ENCODE measurements at regions not wholly inside any gene's neighbourhood (a gene's known extent, or its start where the extent isn't known, plus 50 kb on each side); places are given as distances from the start of the nearest gene placed in this dataset.

DNA sequence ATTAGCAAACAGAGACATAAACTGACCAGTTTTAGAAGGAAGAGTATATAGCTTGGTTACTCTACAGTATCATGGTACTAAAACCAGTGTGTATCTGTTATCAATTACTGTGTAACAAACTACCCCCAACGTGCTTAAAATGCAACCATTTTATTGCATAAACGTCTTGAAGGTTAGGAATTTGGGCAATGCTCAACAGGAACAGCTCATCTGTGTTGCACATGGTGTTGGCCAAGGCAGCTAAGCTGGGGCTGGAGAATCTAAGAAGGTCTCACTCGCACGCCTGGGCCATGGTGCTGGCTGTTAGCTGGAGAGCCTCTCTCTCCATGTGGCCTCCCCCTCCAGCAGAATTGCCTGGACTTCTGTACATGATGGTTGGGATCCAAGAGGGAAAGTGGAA, 81.2 kb upstream of the THBS1 start:
- Histone ChIP-seq H3K4me3 (ENCODE audit: insufficient read depth, low read depth, low read length) (no peak overlapping the region), H3K27ac (ENCODE audit: low read depth, low read length) (no peak overlapping the region), H3K79me2 (ENCODE audit: insufficient read depth, low read length) (no peaks in the 10 kb centered on the region), H3K4me2 (ENCODE audit: low read length) (no peak overlapping the region), H2AFZ (ENCODE audit: low read depth, low read length) (no peak overlapping the region), H3K27me3 (ENCODE audit: insufficient read depth, low read length) (no peaks in the 10 kb centered on the region), H3K9ac (ENCODE audit: low read length) (no peak overlapping the region), H4K20me1 (ENCODE audit: insufficient read depth, low read length) (no peaks in the 10 kb centered on the region), H3K4me1 (ENCODE audit: insufficient read depth, low read length) (peaks cover 11% of the 10 kb centered on the region), H3K9me3 (ENCODE audit: insufficient read depth, low read depth, low read length) (no peaks in the 10 kb centered on the region), H3K36me3 (ENCODE audit: insufficient read depth, low read length) (no peaks in the 10 kb centered on the region)
- H3K27ac Mint-ChIP-seq (ENCODE audit: unreplicated experiment), result no peak overlapping the region
- peaks cover 3% of the 10 kb centered on the region for H3K9me3 Mint-ChIP-seq (ENCODE audit: unreplicated experiment)
- H3K4me1 Mint-ChIP-seq (ENCODE audit: low read depth, unreplicated experiment), result peaks cover 42% of the 10 kb centered on the region
- TF ChIP-seq, protein P1, sequence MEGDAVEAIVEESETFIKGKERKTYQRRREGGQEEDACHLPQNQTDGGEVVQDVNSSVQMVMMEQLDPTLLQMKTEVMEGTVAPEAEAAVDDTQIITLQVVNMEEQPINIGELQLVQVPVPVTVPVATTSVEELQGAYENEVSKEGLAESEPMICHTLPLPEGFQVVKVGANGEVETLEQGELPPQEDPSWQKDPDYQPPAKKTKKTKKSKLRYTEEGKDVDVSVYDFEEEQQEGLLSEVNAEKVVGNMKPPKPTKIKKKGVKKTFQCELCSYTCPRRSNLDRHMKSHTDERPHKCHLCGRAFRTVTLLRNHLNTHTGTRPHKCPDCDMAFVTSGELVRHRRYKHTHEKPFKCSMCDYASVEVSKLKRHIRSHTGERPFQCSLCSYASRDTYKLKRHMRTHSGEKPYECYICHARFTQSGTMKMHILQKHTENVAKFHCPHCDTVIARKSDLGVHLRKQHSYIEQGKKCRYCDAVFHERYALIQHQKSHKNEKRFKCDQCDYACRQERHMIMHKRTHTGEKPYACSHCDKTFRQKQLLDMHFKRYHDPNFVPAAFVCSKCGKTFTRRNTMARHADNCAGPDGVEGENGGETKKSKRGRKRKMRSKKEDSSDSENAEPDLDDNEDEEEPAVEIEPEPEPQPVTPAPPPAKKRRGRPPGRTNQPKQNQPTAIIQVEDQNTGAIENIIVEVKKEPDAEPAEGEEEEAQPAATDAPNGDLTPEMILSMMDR (IDR thresholded peaks at IDR 0.05; ENCODE audit: insufficient read depth, low read depth, low read length), result no peak
- no peak for TF ChIP-seq EZH2 (IDR thresholded peaks at IDR 0.05; ENCODE audit: insufficient read depth, low read length)
- H3K4me3 Mint-ChIP-seq (ENCODE audit: unreplicated experiment), result no peak overlapping the region
- H3K36me3 Mint-ChIP-seq (ENCODE audit: low read depth, unreplicated experiment), result no peaks in the 10 kb centered on the region
- FAIRE-seq (peak; percentile 60), DNase-seq (ENCODE audit: low read depth) (no peak)
- H3K27me3 Mint-ChIP-seq (ENCODE audit: low read depth, unreplicated experiment), result peaks cover 4% of the 10 kb centered on the region

DNA sequence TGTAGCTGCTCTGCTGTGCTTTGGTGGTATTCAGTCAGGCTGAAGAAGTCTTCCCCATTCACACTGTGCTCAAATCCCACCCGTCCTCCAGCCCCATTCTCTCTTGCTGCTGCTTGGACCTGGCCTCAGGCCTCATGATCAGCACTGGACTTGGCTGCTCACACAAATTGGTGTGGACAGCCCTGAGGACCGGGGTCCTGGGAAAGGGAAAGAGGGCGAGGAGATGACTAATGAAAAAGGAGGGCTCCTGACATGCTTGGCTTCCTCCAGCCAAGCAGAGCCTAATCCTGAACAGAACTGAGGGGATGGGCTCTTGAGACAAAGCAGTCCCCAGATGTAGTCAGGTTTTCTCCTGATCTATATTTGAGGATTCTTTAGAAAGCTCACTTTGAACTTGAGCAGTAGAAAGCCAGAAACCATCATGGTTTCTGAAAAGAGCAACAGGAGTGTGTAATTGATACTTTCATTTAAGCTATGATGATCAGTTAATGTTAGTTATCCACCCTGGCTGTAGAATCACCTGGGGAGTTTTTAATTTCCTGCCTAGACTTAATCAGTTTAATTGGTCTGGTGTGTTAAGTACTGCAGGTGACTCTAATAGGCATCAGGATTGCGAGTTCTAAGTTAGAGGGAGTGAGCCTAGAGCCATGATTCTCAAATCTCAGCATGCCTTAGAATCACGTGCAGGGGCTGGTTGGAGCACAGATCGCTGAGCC, 79.4 kb upstream of the THBS1 start:
- TF ChIP-seq, protein P1 (IDR thresholded peaks at IDR 0.05; ENCODE audit: insufficient read depth, low read depth, low read length), result no peak
- no peak for TF ChIP-seq EZH2 (IDR thresholded peaks at IDR 0.05; ENCODE audit: insufficient read depth, low read length)
- no peak overlapping the region for H3K4me3 ChIP-seq (ENCODE audit: insufficient read depth, low read depth, low read length)
- DNase-seq (ENCODE audit: low read depth) (peak; percentile 60), FAIRE-seq (no peak)
- Mint-ChIP-seq H3K4me3 (ENCODE audit: unreplicated experiment) (no peak overlapping the region), H3K27me3 (ENCODE audit: low read depth, unreplicated experiment) (peaks cover 4% of the 10 kb centered on the region), H3K36me3 (ENCODE audit: low read depth, unreplicated experiment) (no peaks in the 10 kb centered on the region), H3K9me3 (ENCODE audit: unreplicated experiment) (peaks cover 3% of the 10 kb centered on the region), H3K4me1 (ENCODE audit: low read depth, unreplicated experiment) (peaks cover 35% of the 10 kb centered on the region), H3K27ac (ENCODE audit: unreplicated experiment) (no peak overlapping the region)
- peaks cover 22% of the 10 kb centered on the region for H3K4me1 ChIP-seq (ENCODE audit: insufficient read depth, low read length)
- H3K79me2 ChIP-seq (ENCODE audit: insufficient read depth, low read length), result no peaks in the 10 kb centered on the region
- H3K27me3 ChIP-seq (ENCODE audit: insufficient read depth, low read length), result no peaks in the 10 kb centered on the region
- H3K4me2 ChIP-seq (ENCODE audit: low read length), result no peak overlapping the region
- no peak overlapping the region for H2AFZ ChIP-seq (ENCODE audit: low read depth, low read length)
- H3K27ac ChIP-seq (ENCODE audit: low read depth, low read length), result no peak overlapping the region
- H4K20me1 ChIP-seq (ENCODE audit: insufficient read depth, low read length), result no peaks in the 10 kb centered on the region
- no peaks in the 10 kb centered on the region for H3K36me3 ChIP-seq (ENCODE audit: insufficient read depth, low read length)
- no peak overlapping the region for H3K9ac ChIP-seq (ENCODE audit: low read length)
- no peaks in the 10 kb centered on the region for H3K9me3 ChIP-seq (ENCODE audit: insufficient read depth, low read depth, low read length)

DNA sequence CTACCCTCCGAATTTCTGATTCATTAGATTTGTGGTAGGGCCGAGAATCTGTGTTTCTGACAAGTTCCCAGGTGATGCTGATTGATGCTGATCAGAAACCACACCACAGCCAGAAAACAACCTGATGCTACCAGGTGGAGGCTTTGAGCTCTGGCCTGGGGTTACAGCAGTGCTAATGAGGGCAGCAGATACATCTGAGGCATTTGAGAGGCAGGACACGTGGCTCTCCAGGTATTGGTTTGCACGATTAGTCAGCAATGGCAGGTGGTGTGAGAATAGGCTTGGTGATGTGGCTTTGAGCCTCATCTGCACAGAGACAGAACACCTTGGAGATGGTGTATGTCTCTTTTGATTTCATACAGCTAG, 78.8 kb upstream of the THBS1 start:
- Histone ChIP-seq H3K9me3 (ENCODE audit: insufficient read depth, low read depth, low read length) (no peaks in the 10 kb centered on the region), H4K20me1 (ENCODE audit: insufficient read depth, low read length) (no peaks in the 10 kb centered on the region), H3K4me3 (ENCODE audit: insufficient read depth, low read depth, low read length) (no peak overlapping the region), H3K79me2 (ENCODE audit: insufficient read depth, low read length) (no peaks in the 10 kb centered on the region), H3K36me3 (ENCODE audit: insufficient read depth, low read length) (no peaks in the 10 kb centered on the region), H3K4me1 (ENCODE audit: insufficient read depth, low read length) (peaks cover 27% of the 10 kb centered on the region), H3K27ac (ENCODE audit: low read depth, low read length) (no peak overlapping the region), H3K4me2 (ENCODE audit: low read length) (no peak overlapping the region), H3K9ac (ENCODE audit: low read length) (no peak overlapping the region), H3K27me3 (ENCODE audit: insufficient read depth, low read length) (no peaks in the 10 kb centered on the region), H2AFZ (ENCODE audit: low read depth, low read length) (no peak overlapping the region)
- TF ChIP-seq, protein P1 (IDR thresholded peaks at IDR 0.05; ENCODE audit: insufficient read depth, low read depth, low read length), result no peak
- no peak for TF ChIP-seq EZH2 (IDR thresholded peaks at IDR 0.05; ENCODE audit: insufficient read depth, low read length)
- Mint-ChIP-seq H3K9me3 (ENCODE audit: unreplicated experiment) (peaks cover 3% of the 10 kb centered on the region), H3K36me3 (ENCODE audit: low read depth, unreplicated experiment) (no peaks in the 10 kb centered on the region), H3K27me3 (ENCODE audit: low read depth, unreplicated experiment) (peaks cover 4% of the 10 kb centered on the region), H3K27ac (ENCODE audit: unreplicated experiment) (no peak overlapping the region), H3K4me1 (ENCODE audit: low read depth, unreplicated experiment) (peaks cover 32% of the 10 kb centered on the region), H3K4me3 (ENCODE audit: unreplicated experiment) (no peak overlapping the region)
- DNase-seq (ENCODE audit: low read depth), result no peak
- no peak for FAIRE-seq
